ENCODE measurements at regions not wholly inside any gene's neighbourhood (a gene's known extent, or its start where the extent isn't known, plus 50 kb on each side); places are given as distances from the start of the nearest gene placed in this dataset.

GRCh38 chr16:73326770-73327470 is 279.0 kb upstream of the ZFHX3 start:
- DNase-seq: no peak

- no peak for DNase-seq
Measured at GRCh38 chr16:73326221-73326620, 278.3 kb upstream of the ZFHX3 start.

- no peak for DNase-seq
Measured at GRCh38 chr16:73323880-73324279, 276.0 kb upstream of the ZFHX3 start.

- DNase-seq: no peak
Measured at GRCh38 chr16:73322856-73323255, 274.9 kb upstream of the ZFHX3 start.

GRCh38 chr16:73321853-73322252 is 273.9 kb upstream of the ZFHX3 start:
- DNase-seq: no peak

GRCh38 chr16:73319737-73320136 is 271.8 kb upstream of the ZFHX3 start:
- no peak for DNase-seq

GRCh38 chr16:73319261-73319660 is 271.3 kb upstream of the ZFHX3 start:
- DNase-seq: no peak

- DNase-seq: no peak
Measured at GRCh38 chr16:73317321-73317857, 269.5 kb upstream of the ZFHX3 start.

GRCh38 chr16:73315645-73316044 is 267.7 kb upstream of the ZFHX3 start:
- DNase-seq: no peak

- no peak for DNase-seq
Measured at GRCh38 chr16:73313950-73314349, 266.0 kb upstream of the ZFHX3 start.

GRCh38 chr16:73311857-73312723 is 264.2 kb upstream of the ZFHX3 start:
- DNase-seq: no peak

GRCh38 chr16:73308771-73309170 is 260.8 kb upstream of the ZFHX3 start:
- DNase-seq: no peak

- no peak for DNase-seq
Measured at GRCh38 chr16:73306901-73307413, 259.0 kb upstream of the ZFHX3 start.

- DNase-seq: no peak
Measured at GRCh38 chr16:73304008-73304774, 256.3 kb upstream of the ZFHX3 start.

- DNase-seq: no peak
Measured at GRCh38 chr16:73302942-73303341, 255.0 kb upstream of the ZFHX3 start.

GRCh38 chr16:73301984-73302383 is 254.1 kb upstream of the ZFHX3 start:
- DNase-seq: no peak

GRCh38 chr16:73299346-73299745 is 251.4 kb upstream of the ZFHX3 start:
- DNase-seq: no peak

- DNase-seq: no peak
Measured at GRCh38 chr16:73298562-73298961, 250.6 kb upstream of the ZFHX3 start.

GRCh38 chr16:73290258-73290657 is 242.3 kb upstream of the ZFHX3 start:
- DNase-seq: no peak

GRCh38 chr16:73289232-73289631 is 241.3 kb upstream of the ZFHX3 start:
- DNase-seq: no peak

- no peak for DNase-seq
Measured at GRCh38 chr16:73288520-73288919, 240.6 kb upstream of the ZFHX3 start.

- no peak for DNase-seq
Measured at GRCh38 chr16:73287859-73288405, 240.0 kb upstream of the ZFHX3 start.

All from stimulated activated CD4-positive, alpha-beta T cell treated with anti-CD3 and anti-CD28 coated beads, Interleukin-15, amount 100 ng/mL, for 24 hours (primary cell).